PFSK-1 (cell line): ENCODE measurements at regions not wholly inside any gene's neighbourhood (a gene's known extent, or its start where the extent isn't known, plus 50 kb on each side); places are given as distances from the start of the nearest gene placed in this dataset.

Source experiments
- POLR2AphosphoS5 ChIP-seq: IDR thresholded peaks from 2 replicates; pipeline ENCODE4 v1.6.1; 2012; ENCODE audit warnings: low read depth, mild to moderate bottlenecking, control low read depth, low read length, moderate library complexity
- REST ChIP-seq, 2 experiments: IDR thresholded peaks; 2 replicates each; pipeline versions ENCODE4 v1.6.1 to v1.8.0; 2011 to 2012; ENCODE audit warnings: low read depth in 2 of 2, low read length in 2 of 2, control low read depth in 1 of 2, inconsistent platforms in 1 of 2, mild to moderate bottlenecking in 1 of 2, moderate library complexity in 1 of 2; ENCODE audit not compliant: insufficient read depth in 1 of 2
- SIN3A ChIP-seq: IDR thresholded peaks from 2 replicates; pipeline ENCODE4 v1.6.1; 2012; ENCODE audit warnings: mild to moderate bottlenecking, low read length, moderate library complexity, borderline replicate concordance; ENCODE audit not compliant: insufficient read depth
- TAF1 ChIP-seq: IDR thresholded peaks from 2 replicates; pipeline ENCODE4 v1.6.1; 2012; ENCODE audit warnings: low read length, control low read depth, borderline replicate concordance; ENCODE audit not compliant: insufficient read depth

- no peak for TF ChIP-seq REST (IDR thresholded peaks at IDR 0.05; ENCODE audit: insufficient read depth in 1 of 2, low read depth in 2 of 2, low read length in 2 of 2)
- no peak for TF ChIP-seq SIN3A
- no peak for TF ChIP-seq POLR2AphosphoS5
- no peak for TF ChIP-seq TAF1
These were observed 199.4 kb downstream of the CHIC2 start for GRCh38 chr4:53865054-53865453.
